ENCODE measurements at regions not wholly inside any gene's neighbourhood (a gene's known extent, or its start where the extent isn't known, plus 50 kb on each side); places are given as distances from the start of the nearest gene placed in this dataset.
"Not testable (repeated sequence)": the region's sequence is repeated elsewhere in the genome, so short reads cannot be mapped to it uniquely, and the experiment has no call there.

- Histone ChIP-seq H3K4me3 (ENCODE audit: low read depth, low read length) (no peak overlapping the region), H3K4me1 (ENCODE audit: control insufficient read depth, insufficient read depth, low read length) (no peaks in the 10 kb centered on the region), H3K9me3 (ENCODE audit: control insufficient read depth, insufficient read depth, low read length) (no peaks in the 10 kb centered on the region)
These were observed 351.3 kb downstream of the NKX6-1 start for GRCh38 chr4:84147831-84148230.

GRCh38 chr4:84146300-84146959, 352.7 kb downstream of the NKX6-1 start:
- no peaks in the 10 kb centered on the region for H3K4me1 ChIP-seq (ENCODE audit: control insufficient read depth, insufficient read depth, low read length)
- H3K36me3 ChIP-seq (ENCODE audit: control insufficient read depth, insufficient read depth, low read length) = no peaks in the 10 kb centered on the region
- H3K4me3 ChIP-seq (ENCODE audit: low read depth, low read length) = no peak overlapping the region
- H3K27me3 ChIP-seq (ENCODE audit: control insufficient read depth, insufficient read depth, low read length) = no peaks in the 10 kb centered on the region
- H3K9ac ChIP-seq (ENCODE audit: low read depth, low read length) = no peak overlapping the region
- no peaks in the 10 kb centered on the region for H3K9me3 ChIP-seq (ENCODE audit: control insufficient read depth, insufficient read depth, low read length)

More at GRCh38 chr4:84147831-84148230, 351.3 kb downstream of the NKX6-1 start:
- H3K9ac ChIP-seq (ENCODE audit: low read depth, low read length) = no peak overlapping the region
- no peaks in the 10 kb centered on the region for H3K36me3 ChIP-seq (ENCODE audit: control insufficient read depth, insufficient read depth, low read length)
- no peaks in the 10 kb centered on the region for H3K27me3 ChIP-seq (ENCODE audit: control insufficient read depth, insufficient read depth, low read length)

DNA sequence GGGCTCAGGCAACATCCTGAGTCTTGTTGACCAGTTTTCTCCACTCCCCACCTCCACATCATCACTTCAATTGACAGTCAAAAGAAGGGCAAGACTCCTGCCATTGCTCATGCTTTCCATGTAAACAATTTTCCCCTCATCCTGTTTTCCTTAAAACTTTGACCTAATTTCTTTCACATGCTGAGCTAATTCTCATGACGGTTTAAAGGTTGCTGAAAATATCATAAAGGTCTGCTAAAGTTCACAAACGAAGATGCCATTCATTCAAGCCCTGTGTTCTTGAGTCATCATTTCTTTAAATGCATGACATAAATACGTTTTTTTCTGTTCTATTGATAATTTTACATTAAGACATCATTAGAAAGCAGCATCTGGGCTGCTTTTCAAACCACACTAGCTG, 353.9 kb downstream of the NKX6-1 start:
- Histone ChIP-seq H3K36me3 (ENCODE audit: control insufficient read depth, insufficient read depth, low read length) (no peaks in the 10 kb centered on the region), H3K27me3 (ENCODE audit: control insufficient read depth, insufficient read depth, low read length) (no peaks in the 10 kb centered on the region), H3K4me3 (ENCODE audit: low read depth, low read length) (no peak overlapping the region), H3K9ac (ENCODE audit: low read depth, low read length) (no peak overlapping the region), H3K9me3 (ENCODE audit: control insufficient read depth, insufficient read depth, low read length) (no peaks in the 10 kb centered on the region), H3K4me1 (ENCODE audit: control insufficient read depth, insufficient read depth, low read length) (no peaks in the 10 kb centered on the region)

- not testable (repeated sequence) for H3K9ac ChIP-seq (ENCODE audit: low read depth, low read length)
- H3K4me3 ChIP-seq (ENCODE audit: low read depth, low read length) = peak overlapping the region; percentile 47
These were observed 372.2 kb downstream of the NKX6-1 start for GRCh38 chr4:84126911-84127310.

DNA sequence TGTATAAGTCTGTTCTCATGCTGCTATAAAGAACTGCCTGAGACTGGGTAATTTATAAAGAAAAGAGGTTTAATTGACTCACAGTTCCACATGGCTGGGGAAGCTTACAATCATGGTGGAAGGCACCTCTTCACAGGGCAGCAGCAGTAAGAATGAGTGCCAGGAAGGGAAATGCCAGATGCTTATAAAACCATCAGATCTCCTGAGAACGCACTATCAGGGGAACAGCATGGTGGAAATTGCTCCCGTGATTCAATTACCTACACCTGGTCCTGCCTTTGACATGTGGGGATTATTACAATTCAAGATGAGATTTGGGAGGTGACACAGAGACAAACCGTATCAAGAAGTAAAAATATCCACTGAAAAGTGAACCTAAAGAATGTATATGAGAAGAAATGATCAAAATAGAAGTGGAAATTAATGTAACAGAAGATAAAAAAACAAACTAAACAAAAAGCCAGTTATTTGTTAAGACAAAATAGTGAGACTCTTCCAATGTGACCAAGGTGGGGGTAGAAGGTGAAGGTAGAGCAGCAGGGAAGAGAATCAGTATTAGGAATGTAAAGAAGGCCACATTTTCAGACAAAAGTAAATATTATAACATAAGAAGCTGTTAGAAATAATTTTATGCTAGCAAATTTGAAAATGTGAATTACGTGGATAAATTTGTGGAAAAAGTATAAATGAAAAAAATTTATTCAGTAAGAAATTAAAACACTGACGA, 372.9 kb downstream of the NKX6-1 start:
- Histone ChIP-seq H3K9ac (ENCODE audit: low read depth, low read length) (no peak overlapping the region), H3K9me3 (ENCODE audit: control insufficient read depth, insufficient read depth, low read length) (no peaks in the 10 kb centered on the region), H3K36me3 (ENCODE audit: control insufficient read depth, insufficient read depth, low read length) (no peaks in the 10 kb centered on the region), H3K27me3 (ENCODE audit: control insufficient read depth, insufficient read depth, low read length) (no peaks in the 10 kb centered on the region), H3K4me1 (ENCODE audit: control insufficient read depth, insufficient read depth, low read length) (no peaks in the 10 kb centered on the region), H3K4me3 (ENCODE audit: low read depth, low read length) (peak overlapping the region; percentile 47)

More at GRCh38 chr4:84126911-84127310, 372.2 kb downstream of the NKX6-1 start:
- H3K4me1 ChIP-seq (ENCODE audit: control insufficient read depth, insufficient read depth, low read length); H3K36me3 ChIP-seq (ENCODE audit: control insufficient read depth, insufficient read depth, low read length); H3K27me3 ChIP-seq (ENCODE audit: control insufficient read depth, insufficient read depth, low read length); H3K9me3 ChIP-seq (ENCODE audit: control insufficient read depth, insufficient read depth, low read length): not testable (repeated sequence)

DNA sequence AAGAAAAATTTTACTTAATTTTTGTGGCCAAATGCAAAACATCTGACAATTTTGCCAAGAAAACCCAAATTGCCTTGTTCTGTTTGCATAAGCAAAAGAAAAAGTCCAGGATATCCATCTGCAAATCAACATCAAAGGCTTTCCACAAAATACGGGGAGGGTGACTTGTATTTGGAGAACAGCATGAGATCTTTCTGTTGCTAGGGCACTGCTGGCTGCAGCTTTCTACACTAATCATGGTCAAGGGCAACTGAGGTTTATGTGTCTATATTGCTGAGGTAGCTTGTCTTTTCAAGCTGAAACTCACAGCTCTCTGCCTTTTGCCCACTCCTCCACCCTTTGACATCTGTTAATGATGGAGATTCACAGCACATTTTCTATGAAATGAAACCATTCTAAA, 389.1 kb downstream of the NKX6-1 start:
- H3K9ac ChIP-seq (ENCODE audit: low read depth, low read length) = no peak overlapping the region
- no peaks in the 10 kb centered on the region for H3K36me3 ChIP-seq (ENCODE audit: control insufficient read depth, insufficient read depth, low read length)
- H3K4me1 ChIP-seq (ENCODE audit: control insufficient read depth, insufficient read depth, low read length) = peaks cover 2% of the 10 kb centered on the region
- H3K27me3 ChIP-seq (ENCODE audit: control insufficient read depth, insufficient read depth, low read length) = no peaks in the 10 kb centered on the region
- no peaks in the 10 kb centered on the region for H3K9me3 ChIP-seq (ENCODE audit: control insufficient read depth, insufficient read depth, low read length)
- no peak overlapping the region for H3K4me3 ChIP-seq (ENCODE audit: low read depth, low read length)

- not testable (repeated sequence) for H3K27me3 ChIP-seq (ENCODE audit: control insufficient read depth, insufficient read depth, low read length); H3K9ac ChIP-seq (ENCODE audit: low read depth, low read length); H3K4me3 ChIP-seq (ENCODE audit: low read depth, low read length); H3K9me3 ChIP-seq (ENCODE audit: control insufficient read depth, insufficient read depth, low read length); H3K4me1 ChIP-seq (ENCODE audit: control insufficient read depth, insufficient read depth, low read length); H3K36me3 ChIP-seq (ENCODE audit: control insufficient read depth, insufficient read depth, low read length)
These were observed 397.2 kb downstream of the NKX6-1 start for GRCh38 chr4:84101653-84102625.

DNA sequence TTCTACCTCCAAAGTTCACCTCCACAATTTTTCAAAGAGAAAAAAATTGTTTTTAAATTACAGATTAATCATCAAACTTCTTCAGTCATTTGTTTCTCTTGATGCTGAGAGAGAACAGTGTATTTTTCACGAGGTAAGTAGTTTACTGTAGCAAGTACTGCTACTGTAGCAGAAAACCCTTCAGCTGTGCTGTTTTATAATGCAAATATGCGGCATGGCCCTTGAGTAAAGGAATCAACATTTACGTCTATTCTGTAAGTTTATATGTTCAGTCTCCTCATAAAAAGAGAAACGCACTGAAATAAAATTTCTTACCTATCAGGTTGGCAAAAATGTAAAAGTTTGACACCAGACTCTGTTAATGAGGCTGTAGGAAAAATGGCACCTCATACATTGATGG, 399.0 kb downstream of the NKX6-1 start:
- H3K4me1 ChIP-seq (ENCODE audit: control insufficient read depth, insufficient read depth, low read length) = peaks cover 3% of the 10 kb centered on the region
- H3K36me3 ChIP-seq (ENCODE audit: control insufficient read depth, insufficient read depth, low read length) = no peaks in the 10 kb centered on the region
- H3K4me3 ChIP-seq (ENCODE audit: low read depth, low read length) = no peak overlapping the region
- H3K27me3 ChIP-seq (ENCODE audit: control insufficient read depth, insufficient read depth, low read length) = no peaks in the 10 kb centered on the region
- H3K9me3 ChIP-seq (ENCODE audit: control insufficient read depth, insufficient read depth, low read length) = no peaks in the 10 kb centered on the region
- no peak overlapping the region for H3K9ac ChIP-seq (ENCODE audit: low read depth, low read length)

DNA sequence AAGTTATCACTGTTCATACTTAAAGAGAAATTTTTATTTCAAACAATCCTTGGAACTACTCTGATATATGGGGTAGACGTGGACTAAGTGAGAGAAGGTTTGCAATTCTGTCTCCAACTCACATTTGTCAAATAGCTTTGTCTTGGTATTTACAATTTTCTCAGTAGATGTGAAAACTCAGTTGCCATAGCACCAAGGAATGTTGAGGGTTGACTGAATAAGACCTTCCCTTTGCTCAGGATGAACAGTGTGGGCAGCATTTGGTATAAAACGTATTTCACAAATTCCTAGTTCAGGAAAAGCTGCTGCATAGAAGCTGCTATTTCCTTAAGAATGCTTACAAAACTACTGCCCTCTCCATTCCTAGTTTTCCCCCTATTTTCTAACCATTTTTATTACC, 399.5 kb downstream of the NKX6-1 start:
- Histone ChIP-seq H3K27me3 (ENCODE audit: control insufficient read depth, insufficient read depth, low read length) (no peaks in the 10 kb centered on the region), H3K36me3 (ENCODE audit: control insufficient read depth, insufficient read depth, low read length) (no peaks in the 10 kb centered on the region), H3K4me1 (ENCODE audit: control insufficient read depth, insufficient read depth, low read length) (peaks cover 3% of the 10 kb centered on the region), H3K4me3 (ENCODE audit: low read depth, low read length) (no peak overlapping the region), H3K9me3 (ENCODE audit: control insufficient read depth, insufficient read depth, low read length) (no peaks in the 10 kb centered on the region), H3K9ac (ENCODE audit: low read depth, low read length) (no peak overlapping the region)

DNA sequence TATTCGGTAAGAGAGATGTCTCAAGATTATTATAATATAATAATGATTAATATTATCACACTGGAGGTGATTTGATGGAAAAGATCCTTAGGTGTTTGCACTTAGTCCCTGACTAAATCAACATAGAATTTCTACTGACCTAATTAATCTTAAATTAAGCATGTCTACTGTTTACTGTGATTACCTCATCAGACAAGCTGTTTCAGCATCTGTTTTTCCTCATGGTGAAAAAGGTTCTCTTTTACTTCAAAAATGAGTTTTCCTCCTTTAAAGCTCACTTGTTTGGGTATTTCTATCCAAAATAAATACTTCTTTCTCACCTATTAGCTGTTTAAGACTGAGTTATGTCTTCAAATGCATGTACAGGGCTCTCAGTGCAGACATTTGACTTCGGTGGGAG, 407.8 kb downstream of the NKX6-1 start:
- Histone ChIP-seq H3K9ac (ENCODE audit: low read depth, low read length) (no peak overlapping the region), H3K27me3 (ENCODE audit: control insufficient read depth, insufficient read depth, low read length) (no peaks in the 10 kb centered on the region), H3K36me3 (ENCODE audit: control insufficient read depth, insufficient read depth, low read length) (no peaks in the 10 kb centered on the region)

DNA sequence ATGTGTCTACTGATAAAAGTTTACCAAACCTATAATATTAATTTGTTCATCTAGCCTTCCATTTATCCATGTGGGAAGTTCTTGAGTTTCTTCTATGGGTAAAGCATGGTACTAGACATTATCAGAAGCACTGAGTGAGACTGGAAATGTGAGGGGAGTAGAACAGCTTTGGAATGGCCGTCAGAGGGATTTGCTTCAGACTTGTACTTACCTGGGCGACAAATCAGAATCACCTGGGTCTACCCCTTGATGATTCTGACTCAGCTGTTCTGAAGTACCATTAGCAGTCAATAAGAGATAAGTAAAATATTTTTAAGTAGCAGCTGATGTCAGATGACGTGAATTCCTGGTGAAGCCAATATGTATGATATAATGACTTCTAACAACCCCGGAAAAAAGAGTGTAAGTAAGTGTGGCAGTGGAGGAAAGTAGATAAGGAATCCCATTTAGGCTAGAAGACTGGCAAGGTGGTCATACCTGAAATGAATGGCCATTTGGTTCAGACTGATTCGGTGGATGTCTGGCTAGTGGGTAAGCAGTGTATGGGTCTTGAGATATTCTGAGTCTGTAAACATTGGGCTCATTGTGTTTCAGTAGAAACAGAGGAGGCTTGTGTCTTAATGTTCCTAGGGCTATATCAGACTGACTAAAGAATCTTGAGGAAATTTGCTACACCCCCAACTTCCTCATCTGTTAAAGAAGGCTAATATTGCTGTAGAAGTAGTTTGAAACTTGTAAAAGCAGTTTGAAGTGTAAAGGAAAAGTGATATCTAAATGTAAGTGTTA, 409.2 kb downstream of the NKX6-1 start:
- H3K4me3 ChIP-seq (ENCODE audit: low read depth, low read length) = no peak overlapping the region
- no peak overlapping the region for H3K9ac ChIP-seq (ENCODE audit: low read depth, low read length)
- H3K36me3 ChIP-seq (ENCODE audit: control insufficient read depth, insufficient read depth, low read length) = no peaks in the 10 kb centered on the region
- H3K27me3 ChIP-seq (ENCODE audit: control insufficient read depth, insufficient read depth, low read length) = no peaks in the 10 kb centered on the region
- H3K4me1 ChIP-seq (ENCODE audit: control insufficient read depth, insufficient read depth, low read length) = no peaks in the 10 kb centered on the region
- H3K9me3 ChIP-seq (ENCODE audit: control insufficient read depth, insufficient read depth, low read length) = no peaks in the 10 kb centered on the region

More for the DNA sequence above, 407.8 kb downstream of the NKX6-1 start:
- H3K4me3 ChIP-seq (ENCODE audit: low read depth, low read length) = no peak overlapping the region
- H3K4me1 ChIP-seq (ENCODE audit: control insufficient read depth, insufficient read depth, low read length) = no peaks in the 10 kb centered on the region
- no peaks in the 10 kb centered on the region for H3K9me3 ChIP-seq (ENCODE audit: control insufficient read depth, insufficient read depth, low read length)

Measured in iPS-15b (cell line).